HG03159 (cell line): ENCODE measurements at regions not wholly inside any gene's neighbourhood (a gene's known extent, or its start where the extent isn't known, plus 50 kb on each side); places are given as distances from the start of the nearest gene placed in this dataset.

Experiments used
- ATAC-seq: cut with Tn5 transposase; IDR thresholded peaks from one replicate; pipeline ENCODE4 v1.9.1; 2021; ENCODE audit warnings: mild to moderate bottlenecking, moderate library complexity; ENCODE audit not compliant: unreplicated experiment

- no peak for ATAC-seq
Measured at GRCh38 chr16:65937455-65937854, 429.0 kb upstream of the CDH5 start.

GRCh38 chr16:65936096-65936495 is 430.4 kb upstream of the CDH5 start:
- no peak for ATAC-seq

GRCh38 chr16:65934443-65934842 is 432.0 kb upstream of the CDH5 start:
- no peak for ATAC-seq

GRCh38 chr16:65933703-65934102 is 432.8 kb upstream of the CDH5 start:
- ATAC-seq: no peak

- ATAC-seq: no peak
Measured at GRCh38 chr16:65932350-65933072, 434.0 kb upstream of the CDH5 start.

- no peak for ATAC-seq
Measured at GRCh38 chr16:65922923-65923322, 443.6 kb upstream of the CDH5 start.

- no peak for ATAC-seq
Measured at GRCh38 chr16:65919986-65920376, 446.5 kb upstream of the CDH5 start.

GRCh38 chr16:65919145-65919985 is 447.1 kb upstream of the CDH5 start:
- no peak for ATAC-seq

- ATAC-seq: no peak
Measured at GRCh38 chr16:65917466-65917865, 449.0 kb upstream of the CDH5 start.

GRCh38 chr16:65916995-65917394 is 449.5 kb upstream of the CDH5 start:
- ATAC-seq: no peak

- no peak for ATAC-seq
Measured at GRCh38 chr16:65910291-65910690, 456.2 kb upstream of the CDH5 start.

- no peak for ATAC-seq
Measured at GRCh38 chr16:65909310-65910050, 457.0 kb upstream of the CDH5 start.

GRCh38 chr16:65908568-65908967 is 457.9 kb upstream of the CDH5 start:
- ATAC-seq: no peak

GRCh38 chr16:65905331-65905730 is 461.2 kb upstream of the CDH5 start:
- no peak for ATAC-seq

GRCh38 chr16:65896448-65897153 is 469.9 kb upstream of the CDH5 start:
- no peak for ATAC-seq

GRCh38 chr16:65895906-65896305 is 470.6 kb upstream of the CDH5 start:
- no peak for ATAC-seq

- no peak for ATAC-seq
Measured at GRCh38 chr16:65895486-65895885, 471.0 kb upstream of the CDH5 start.

GRCh38 chr16:65890203-65890602 is 476.3 kb upstream of the CDH5 start:
- ATAC-seq: no peak

GRCh38 chr16:65889533-65889966 is 476.9 kb upstream of the CDH5 start:
- ATAC-seq: no peak

- ATAC-seq: no peak
Measured at GRCh38 chr16:65888201-65888600, 478.3 kb upstream of the CDH5 start.

- ATAC-seq: no peak
Measured at GRCh38 chr16:65884018-65884417, 482.5 kb upstream of the CDH5 start.
